ENCODE measurements at regions not wholly inside any gene's neighbourhood (a gene's known extent, or its start where the extent isn't known, plus 50 kb on each side); places are given as distances from the start of the nearest gene placed in this dataset.

DNA sequence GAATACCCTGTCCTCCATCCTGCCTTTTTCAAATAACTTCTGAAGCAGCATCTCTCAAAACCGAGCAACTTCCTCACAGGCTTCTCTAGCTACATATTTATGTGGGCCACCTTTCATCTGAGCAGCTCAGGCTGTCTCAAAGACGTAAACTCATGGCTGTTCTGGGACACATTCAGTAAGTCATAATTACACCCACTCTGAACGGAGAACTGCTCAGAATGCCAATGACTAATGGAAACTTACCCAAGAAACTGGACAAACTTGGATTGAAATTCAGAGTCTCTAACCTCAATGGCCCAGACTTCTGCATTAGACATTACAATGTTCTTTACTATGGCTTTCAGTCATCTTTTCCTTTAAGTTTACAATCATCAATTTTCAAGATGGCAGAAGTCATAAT lies 145.2 kb downstream of the RAD51AP2 start:
- no peaks in the 10 kb centered on the region for H3K79me2 ChIP-seq (ENCODE audit: insufficient read depth, low read length)
- no peak overlapping the region for H3K4me2 ChIP-seq (ENCODE audit: low read depth, low read length, poor library complexity, severe bottlenecking)
- H2AFZ ChIP-seq (ENCODE audit: low read depth, low read length, severe bottlenecking): no peak overlapping the region
- no peaks in the 10 kb centered on the region for H3K9me2 ChIP-seq (replicated peaks; ENCODE audit: insufficient read depth, low read length)
- H3K27me3 ChIP-seq (ENCODE audit: low read length): no peaks in the 10 kb centered on the region
- H3K4me3 ChIP-seq (ENCODE audit: insufficient read depth, low read length, poor library complexity, severe bottlenecking): no peak overlapping the region
- H4K20me1 ChIP-seq (ENCODE audit: low read depth, low read length): no peaks in the 10 kb centered on the region
- H3K27ac ChIP-seq (ENCODE audit: low read depth, low read length): no peak overlapping the region
- TF ChIP-seq, protein P1, sequence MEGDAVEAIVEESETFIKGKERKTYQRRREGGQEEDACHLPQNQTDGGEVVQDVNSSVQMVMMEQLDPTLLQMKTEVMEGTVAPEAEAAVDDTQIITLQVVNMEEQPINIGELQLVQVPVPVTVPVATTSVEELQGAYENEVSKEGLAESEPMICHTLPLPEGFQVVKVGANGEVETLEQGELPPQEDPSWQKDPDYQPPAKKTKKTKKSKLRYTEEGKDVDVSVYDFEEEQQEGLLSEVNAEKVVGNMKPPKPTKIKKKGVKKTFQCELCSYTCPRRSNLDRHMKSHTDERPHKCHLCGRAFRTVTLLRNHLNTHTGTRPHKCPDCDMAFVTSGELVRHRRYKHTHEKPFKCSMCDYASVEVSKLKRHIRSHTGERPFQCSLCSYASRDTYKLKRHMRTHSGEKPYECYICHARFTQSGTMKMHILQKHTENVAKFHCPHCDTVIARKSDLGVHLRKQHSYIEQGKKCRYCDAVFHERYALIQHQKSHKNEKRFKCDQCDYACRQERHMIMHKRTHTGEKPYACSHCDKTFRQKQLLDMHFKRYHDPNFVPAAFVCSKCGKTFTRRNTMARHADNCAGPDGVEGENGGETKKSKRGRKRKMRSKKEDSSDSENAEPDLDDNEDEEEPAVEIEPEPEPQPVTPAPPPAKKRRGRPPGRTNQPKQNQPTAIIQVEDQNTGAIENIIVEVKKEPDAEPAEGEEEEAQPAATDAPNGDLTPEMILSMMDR (IDR thresholded peaks at IDR 0.05; ENCODE audit: insufficient read depth, low read length, poor library complexity, severe bottlenecking): no peak
- TF ChIP-seq EZH2phosphoT487 (conservative IDR thresholded peaks at IDR 0.05; ENCODE audit: low read length): no peak
- H3K36me3 ChIP-seq (ENCODE audit: low read length): no peaks in the 10 kb centered on the region
- H3F3A ChIP-seq (ENCODE audit: insufficient read depth): no peaks in the 10 kb centered on the region
- no peak overlapping the region for H3K9ac ChIP-seq (ENCODE audit: low read length)
- H3K9me3 ChIP-seq (ENCODE audit: insufficient read depth, low read length): no peaks in the 10 kb centered on the region

DNA sequence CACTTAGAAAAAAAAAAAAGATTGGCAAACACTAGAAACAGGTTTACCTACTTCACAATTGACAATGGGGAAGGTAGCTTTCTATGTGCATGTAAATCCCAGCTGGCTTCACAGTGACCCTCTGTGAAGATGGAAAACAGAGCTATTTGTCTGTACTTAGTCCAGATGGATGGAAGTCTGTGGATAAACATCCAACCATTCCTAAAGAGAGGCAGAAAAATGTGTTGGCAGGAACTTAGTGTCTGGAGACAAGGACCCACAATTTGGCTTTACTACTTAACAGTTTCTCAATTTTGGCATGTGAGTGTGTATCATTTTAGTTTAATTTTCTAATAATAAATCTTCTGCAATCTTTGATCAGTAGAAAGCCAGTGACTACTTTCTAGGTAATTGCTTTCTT lies 154.4 kb downstream of the RAD51AP2 start:
- Histone ChIP-seq H3K9ac (ENCODE audit: low read length) (no peak overlapping the region), H3K9me3 (ENCODE audit: insufficient read depth, low read length) (no peaks in the 10 kb centered on the region)
- no peak for TF ChIP-seq EZH2phosphoT487 (conservative IDR thresholded peaks at IDR 0.05; ENCODE audit: low read length)
- TF ChIP-seq, protein P1 (IDR thresholded peaks at IDR 0.05; ENCODE audit: insufficient read depth, low read length, poor library complexity, severe bottlenecking): no peak

DNA sequence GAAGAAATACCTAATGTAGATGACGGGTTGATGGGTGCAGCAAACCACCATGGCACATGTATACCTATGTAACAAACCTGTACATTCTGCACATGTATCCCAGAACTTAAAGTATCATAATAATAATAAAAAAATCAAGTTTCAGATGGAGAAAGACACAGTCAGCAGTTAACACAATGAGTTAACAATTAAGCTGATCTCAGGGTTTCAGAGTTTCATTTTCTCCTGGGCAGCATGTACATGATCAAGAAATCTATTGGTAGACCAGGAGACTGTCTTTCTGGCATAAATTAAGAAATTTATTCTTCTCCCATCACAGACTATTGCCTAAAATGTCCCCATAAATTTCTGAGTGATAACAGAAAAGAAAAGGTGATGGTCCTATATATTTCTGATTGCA lies 155.3 kb downstream of the RAD51AP2 start:
- Histone ChIP-seq H3K4me2 (ENCODE audit: low read depth, low read length, poor library complexity, severe bottlenecking) (no peak overlapping the region), H4K20me1 (ENCODE audit: low read depth, low read length) (no peaks in the 10 kb centered on the region), H3K9me3 (ENCODE audit: insufficient read depth, low read length) (no peaks in the 10 kb centered on the region), H3K9ac (ENCODE audit: low read length) (no peak overlapping the region), H3K27ac (ENCODE audit: low read depth, low read length) (no peak overlapping the region), H3K9me2 (replicated peaks; ENCODE audit: insufficient read depth, low read length) (no peaks in the 10 kb centered on the region), H3K79me2 (ENCODE audit: insufficient read depth, low read length) (no peaks in the 10 kb centered on the region), H3K36me3 (ENCODE audit: low read length) (no peaks in the 10 kb centered on the region), H2AFZ (ENCODE audit: low read depth, low read length, severe bottlenecking) (no peak overlapping the region), H3K27me3 (ENCODE audit: low read length) (no peaks in the 10 kb centered on the region), H3F3A (ENCODE audit: insufficient read depth) (no peaks in the 10 kb centered on the region), H3K4me3 (ENCODE audit: insufficient read depth, low read length, poor library complexity, severe bottlenecking) (no peak overlapping the region)
- TF ChIP-seq EZH2phosphoT487 (conservative IDR thresholded peaks at IDR 0.05; ENCODE audit: low read length): no peak
- TF ChIP-seq, protein P1 (IDR thresholded peaks at IDR 0.05; ENCODE audit: insufficient read depth, low read length, poor library complexity, severe bottlenecking): no peak

More for the DNA sequence above, 154.4 kb downstream of the RAD51AP2 start:
- Histone ChIP-seq H3K27ac (ENCODE audit: low read depth, low read length) (no peak overlapping the region), H4K20me1 (ENCODE audit: low read depth, low read length) (no peaks in the 10 kb centered on the region), H3K9me2 (replicated peaks; ENCODE audit: insufficient read depth, low read length) (no peaks in the 10 kb centered on the region), H3K27me3 (ENCODE audit: low read length) (no peaks in the 10 kb centered on the region), H3K4me3 (ENCODE audit: insufficient read depth, low read length, poor library complexity, severe bottlenecking) (no peak overlapping the region), H3F3A (ENCODE audit: insufficient read depth) (no peaks in the 10 kb centered on the region), H3K36me3 (ENCODE audit: low read length) (no peaks in the 10 kb centered on the region), H3K4me2 (ENCODE audit: low read depth, low read length, poor library complexity, severe bottlenecking) (no peak overlapping the region), H3K79me2 (ENCODE audit: insufficient read depth, low read length) (no peaks in the 10 kb centered on the region), H2AFZ (ENCODE audit: low read depth, low read length, severe bottlenecking) (no peak overlapping the region)

Data from SU-DHL-6 (cell line).